NOMO-1 (cell line): ENCODE measurements at regions not wholly inside any gene's neighbourhood (a gene's known extent, or its start where the extent isn't known, plus 50 kb on each side); places are given as distances from the start of the nearest gene placed in this dataset.
"Not testable (repeated sequence)": the region's sequence is repeated elsewhere in the genome, so short reads cannot be mapped to it uniquely, and the experiment has no call there.

Experiments used
- DNase-seq, 2 experiments: peaks; one replicate each; lab custom pipeline; 2025; ENCODE audit not compliant: unreplicated experiment in 2 of 2; lab: John Stamatoyannopoulos, UW

- no peak for DNase-seq
These were observed 257.2 kb downstream of the NPHP4 start for GRCh38 chr1:5734996-5735395.

- no peak for DNase-seq
These were observed 257.8 kb downstream of the NPHP4 start for GRCh38 chr1:5734414-5734813.

- DNase-seq, result no peak
These were observed 258.6 kb downstream of the NPHP4 start for GRCh38 chr1:5733596-5733995.

GRCh38 chr1:5731110-5731423 is 261.2 kb downstream of the NPHP4 start:
- DNase-seq, result no peak

GRCh38 chr1:5730272-5731109 is 261.7 kb downstream of the NPHP4 start:
- DNase-seq, result no peak

- DNase-seq, result no peak
These were observed 262.5 kb downstream of the NPHP4 start for GRCh38 chr1:5729636-5730145.

GRCh38 chr1:5728663-5729355 is 263.4 kb downstream of the NPHP4 start:
- DNase-seq, result no peak

- no peak for DNase-seq
These were observed 264.2 kb downstream of the NPHP4 start for GRCh38 chr1:5727871-5728643.

GRCh38 chr1:5727191-5727590 is 265.0 kb downstream of the NPHP4 start:
- no peak for DNase-seq

- DNase-seq, result not testable (repeated sequence)
These were observed 265.5 kb downstream of the NPHP4 start for GRCh38 chr1:5726586-5727184.

- no peak for DNase-seq
These were observed 266.2 kb downstream of the NPHP4 start for GRCh38 chr1:5725855-5726585.

GRCh38 chr1:5725406-5725805 is 266.8 kb downstream of the NPHP4 start:
- DNase-seq, result no peak

- no peak for DNase-seq
These were observed 267.4 kb downstream of the NPHP4 start for GRCh38 chr1:5724847-5725246.

GRCh38 chr1:5722635-5723164 is 269.5 kb downstream of the NPHP4 start:
- no peak for DNase-seq

GRCh38 chr1:5721634-5722215 is 270.5 kb downstream of the NPHP4 start:
- no peak for DNase-seq

- no peak for DNase-seq
These were observed 271.3 kb downstream of the NPHP4 start for GRCh38 chr1:5720936-5721335.

GRCh38 chr1:5720484-5720883 is 271.7 kb downstream of the NPHP4 start:
- no peak for DNase-seq

- DNase-seq, result no peak
These were observed 272.2 kb downstream of the NPHP4 start for GRCh38 chr1:5720045-5720444.

GRCh38 chr1:5718831-5719632 is 273.2 kb downstream of the NPHP4 start:
- DNase-seq, result no peak
